ENCODE measurements at regions not wholly inside any gene's neighbourhood (a gene's known extent, or its start where the extent isn't known, plus 50 kb on each side); places are given as distances from the start of the nearest gene placed in this dataset.

DNA sequence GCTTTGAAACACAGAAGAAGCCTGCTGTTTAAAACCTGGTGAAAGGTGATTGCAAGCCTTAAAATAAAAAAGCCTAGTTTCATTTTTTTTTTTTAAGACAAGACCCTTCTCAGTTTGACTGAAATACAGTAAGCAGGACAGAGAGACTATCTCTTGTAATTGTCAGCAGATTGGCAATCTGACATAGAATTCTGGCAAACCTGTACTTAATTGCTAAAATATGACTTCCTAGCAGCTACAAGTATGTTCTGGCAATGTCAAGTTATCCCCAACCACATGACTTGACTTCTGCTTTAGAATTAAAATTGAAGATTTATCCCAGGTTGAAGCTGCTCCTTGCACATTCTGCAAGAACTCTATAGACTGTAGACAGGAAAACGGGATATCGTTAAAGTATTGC is 232.8 kb upstream of the NR2F2 start:
- WGBS (ENCODE audit: extremely low coverage, insufficient coverage, low lambda C conversion rate) = no CpG with 5 or more reads among the region's 2 CpGs
- no peak overlapping the region for H3K4ac ChIP-seq (ENCODE audit: low read depth, low read length)
- no peaks in the 10 kb centered on the region for H3K79me1 ChIP-seq (ENCODE audit: low read length)
- no peak for DNase-seq
- H3K9ac ChIP-seq (ENCODE audit: low read length) = no peak overlapping the region
- no peak overlapping the region for H2AK5ac ChIP-seq (ENCODE audit: low read length)
- no peak overlapping the region for H3K27ac ChIP-seq (ENCODE audit: low read depth, low read length)
- no peak overlapping the region for H4K5ac ChIP-seq (ENCODE audit: low read length)
- H3K23ac ChIP-seq (ENCODE audit: low read length) = no peak overlapping the region
- no peak overlapping the region for H3K18ac ChIP-seq (ENCODE audit: low read length)
- no peak overlapping the region for H4K8ac ChIP-seq (ENCODE audit: low read depth, low read length)
- H3K4me2 ChIP-seq (ENCODE audit: low read length) = no peak overlapping the region
- H3K56ac ChIP-seq (ENCODE audit: low read length) = no peak overlapping the region
- no peaks in the 10 kb centered on the region for H3K4me1 ChIP-seq (ENCODE audit: control insufficient read depth, low read depth, low read length)
- no peak overlapping the region for H2BK120ac ChIP-seq (ENCODE audit: low read depth, low read length)
- no peak overlapping the region for H2BK5ac ChIP-seq (ENCODE audit: low read length)
- no peaks in the 10 kb centered on the region for H3K36me3 ChIP-seq (ENCODE audit: control insufficient read depth, insufficient read depth, low read length)
- no peaks in the 10 kb centered on the region for H3K27me3 ChIP-seq (ENCODE audit: insufficient read depth, low read length, poor library complexity)
- H2BK15ac ChIP-seq (replicated peaks; ENCODE audit: low read depth) = no peak overlapping the region
- no peaks in the 10 kb centered on the region for H3K79me2 ChIP-seq (ENCODE audit: control insufficient read depth, insufficient read depth, low read length)
- H3K4me3 ChIP-seq (ENCODE audit: low read length) = no peak overlapping the region

DNA sequence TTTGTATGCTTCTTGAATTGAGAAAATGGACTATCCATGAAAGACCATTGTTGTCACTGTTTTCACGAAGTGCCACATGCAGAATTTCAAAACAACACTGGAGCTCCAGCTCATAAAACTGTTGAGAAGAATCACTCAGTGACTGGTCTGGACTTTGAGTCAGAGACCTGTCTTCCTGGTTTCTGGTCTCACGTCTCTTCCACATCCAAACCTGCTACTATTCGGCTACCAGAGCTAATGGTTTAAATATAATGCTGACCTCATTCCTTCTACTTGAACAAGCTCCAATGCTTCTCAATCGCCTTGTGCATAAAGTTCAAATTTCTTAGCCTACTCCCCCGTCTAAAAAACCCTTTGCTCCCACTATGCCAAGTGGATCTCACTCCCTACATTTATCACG is 227.9 kb upstream of the NR2F2 start:
- Histone ChIP-seq H3K4me1 (ENCODE audit: control insufficient read depth, low read depth, low read length) (no peaks in the 10 kb centered on the region), H2BK15ac (replicated peaks; ENCODE audit: low read depth) (no peak overlapping the region), H3K18ac (ENCODE audit: low read length) (no peak overlapping the region), H3K27ac (ENCODE audit: low read depth, low read length) (no peak overlapping the region), H3K79me1 (ENCODE audit: low read length) (no peaks in the 10 kb centered on the region), H3K79me2 (ENCODE audit: control insufficient read depth, insufficient read depth, low read length) (no peaks in the 10 kb centered on the region), H3K36me3 (ENCODE audit: control insufficient read depth, insufficient read depth, low read length) (no peaks in the 10 kb centered on the region), H4K8ac (ENCODE audit: low read depth, low read length) (no peak overlapping the region), H2AK5ac (ENCODE audit: low read length) (no peak overlapping the region), H3K4me3 (ENCODE audit: low read length) (no peak overlapping the region), H2BK5ac (ENCODE audit: low read length) (no peak overlapping the region), H3K9ac (ENCODE audit: low read length) (no peak overlapping the region), H4K5ac (ENCODE audit: low read length) (no peak overlapping the region), H3K4me2 (ENCODE audit: low read length) (no peak overlapping the region), H3K27me3 (ENCODE audit: insufficient read depth, low read length, poor library complexity) (no peaks in the 10 kb centered on the region), H3K23ac (ENCODE audit: low read length) (no peak overlapping the region), H3K56ac (ENCODE audit: low read length) (no peak overlapping the region), H3K4ac (ENCODE audit: low read depth, low read length) (no peak overlapping the region), H2BK120ac (ENCODE audit: low read depth, low read length) (no peak overlapping the region)
- DNase-seq = no peak
- WGBS (ENCODE audit: extremely low coverage, insufficient coverage, low lambda C conversion rate) = no CpG with 5 or more reads among the region's 6 CpGs

DNA sequence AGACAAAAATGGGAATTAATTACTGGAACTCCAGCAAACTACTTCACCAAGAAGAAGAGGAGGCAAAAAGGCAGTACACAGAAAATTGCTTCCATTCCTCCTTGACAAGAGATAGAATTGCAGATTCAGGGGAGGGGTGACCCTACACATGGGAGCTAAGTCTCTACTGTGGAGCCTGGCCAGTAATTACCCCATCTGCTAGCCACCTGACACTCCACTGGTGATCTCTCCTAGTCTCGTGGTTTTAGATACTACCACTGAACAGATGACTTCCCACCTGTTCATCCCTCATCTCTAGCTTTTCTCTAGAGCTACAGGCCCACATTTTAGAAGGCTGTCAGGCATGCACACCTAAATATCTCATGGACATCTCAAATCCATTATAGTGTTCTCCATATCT is 224.3 kb upstream of the NR2F2 start:
- H3K27me3 ChIP-seq (ENCODE audit: insufficient read depth, low read length, poor library complexity) = no peaks in the 10 kb centered on the region
- H3K36me3 ChIP-seq (ENCODE audit: control insufficient read depth, insufficient read depth, low read length) = no peaks in the 10 kb centered on the region
- H3K4me1 ChIP-seq (ENCODE audit: control insufficient read depth, low read depth, low read length) = no peaks in the 10 kb centered on the region
- no peak overlapping the region for H3K4ac ChIP-seq (ENCODE audit: low read depth, low read length)
- no peak overlapping the region for H3K9ac ChIP-seq (ENCODE audit: low read length)
- H3K27ac ChIP-seq (ENCODE audit: low read depth, low read length) = no peak overlapping the region
- H3K4me3 ChIP-seq (ENCODE audit: low read length) = no peak overlapping the region
- no peaks in the 10 kb centered on the region for H3K79me1 ChIP-seq (ENCODE audit: low read length)
- no peak overlapping the region for H2AK5ac ChIP-seq (ENCODE audit: low read length)
- H2BK15ac ChIP-seq (replicated peaks; ENCODE audit: low read depth) = no peak overlapping the region
- H4K8ac ChIP-seq (ENCODE audit: low read depth, low read length) = no peak overlapping the region
- H4K5ac ChIP-seq (ENCODE audit: low read length) = no peak overlapping the region
- H3K23ac ChIP-seq (ENCODE audit: low read length) = no peak overlapping the region
- no CpG with 5 or more reads among the region's 1 CpG for whole genome bisulfite sequencing (ENCODE audit: extremely low coverage, insufficient coverage, low lambda C conversion rate)
- H3K56ac ChIP-seq (ENCODE audit: low read length) = no peak overlapping the region
- no peak overlapping the region for H3K18ac ChIP-seq (ENCODE audit: low read length)
- no peak overlapping the region for H2BK5ac ChIP-seq (ENCODE audit: low read length)
- no peak overlapping the region for H2BK120ac ChIP-seq (ENCODE audit: low read depth, low read length)
- H3K4me2 ChIP-seq (ENCODE audit: low read length) = no peak overlapping the region
- DNase-seq = no peak
- H3K79me2 ChIP-seq (ENCODE audit: control insufficient read depth, insufficient read depth, low read length) = no peaks in the 10 kb centered on the region

DNA sequence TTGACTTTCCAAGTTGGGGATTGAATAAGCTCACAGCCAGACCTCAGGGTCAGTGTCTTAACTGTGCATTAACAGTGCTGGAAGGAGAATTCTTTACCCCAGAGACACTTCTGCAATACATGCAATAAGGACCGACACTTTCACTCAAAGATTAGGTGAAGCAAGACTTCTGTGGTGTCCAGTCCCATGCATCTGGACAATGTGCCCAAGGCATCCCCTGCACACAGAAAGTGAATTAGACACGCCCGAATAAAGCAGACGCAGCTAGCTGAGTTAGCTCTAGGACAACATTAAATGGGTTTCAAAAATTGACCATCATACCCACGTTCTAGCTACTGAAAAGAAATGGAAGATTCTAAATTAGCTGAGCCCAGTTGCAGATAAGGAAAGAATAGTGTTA is 223.9 kb upstream of the NR2F2 start:
- no CpG with 5 or more reads among the region's 5 CpGs for WGBS (ENCODE audit: extremely low coverage, insufficient coverage, low lambda C conversion rate)
- Histone ChIP-seq H3K18ac (ENCODE audit: low read length) (no peak overlapping the region), H2BK120ac (ENCODE audit: low read depth, low read length) (no peak overlapping the region), H2BK15ac (replicated peaks; ENCODE audit: low read depth) (no peak overlapping the region), H3K36me3 (ENCODE audit: control insufficient read depth, insufficient read depth, low read length) (no peaks in the 10 kb centered on the region), H3K56ac (ENCODE audit: low read length) (no peak overlapping the region), H4K5ac (ENCODE audit: low read length) (no peak overlapping the region), H3K27ac (ENCODE audit: low read depth, low read length) (no peak overlapping the region), H3K4me1 (ENCODE audit: control insufficient read depth, low read depth, low read length) (no peaks in the 10 kb centered on the region), H2AK5ac (ENCODE audit: low read length) (no peak overlapping the region), H2BK5ac (ENCODE audit: low read length) (no peak overlapping the region), H3K27me3 (ENCODE audit: insufficient read depth, low read length, poor library complexity) (no peaks in the 10 kb centered on the region), H3K79me2 (ENCODE audit: control insufficient read depth, insufficient read depth, low read length) (no peaks in the 10 kb centered on the region), H3K4ac (ENCODE audit: low read depth, low read length) (no peak overlapping the region), H3K4me2 (ENCODE audit: low read length) (no peak overlapping the region), H3K23ac (ENCODE audit: low read length) (no peak overlapping the region), H3K79me1 (ENCODE audit: low read length) (no peaks in the 10 kb centered on the region), H3K4me3 (ENCODE audit: low read length) (no peak overlapping the region), H4K8ac (ENCODE audit: low read depth, low read length) (no peak overlapping the region), H3K9ac (ENCODE audit: low read length) (no peak overlapping the region)
- DNase-seq = no peak

DNA sequence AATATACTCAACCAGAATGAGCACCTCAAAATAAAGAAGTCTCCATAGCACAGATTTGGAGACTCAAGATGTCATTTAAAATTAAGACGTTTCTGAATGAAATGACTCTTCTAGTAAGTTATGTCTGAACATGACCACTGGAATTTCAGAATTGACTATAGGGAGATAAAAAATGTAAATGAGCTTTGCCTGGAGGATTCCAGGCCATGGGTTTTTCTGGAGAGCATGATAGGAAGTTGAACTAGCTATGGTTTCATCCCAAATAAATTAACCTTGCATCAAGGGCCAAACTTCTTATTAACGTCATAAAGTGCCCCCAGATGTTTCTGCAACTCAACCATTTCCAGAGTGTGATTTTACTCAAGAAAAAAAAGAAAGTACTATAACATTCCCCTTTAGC is 222.6 kb upstream of the NR2F2 start:
- no peak overlapping the region for H3K23ac ChIP-seq (ENCODE audit: low read length)
- H2AK5ac ChIP-seq (ENCODE audit: low read length) = no peak overlapping the region
- no peaks in the 10 kb centered on the region for H3K4me1 ChIP-seq (ENCODE audit: control insufficient read depth, low read depth, low read length)
- no peak overlapping the region for H2BK5ac ChIP-seq (ENCODE audit: low read length)
- no peak overlapping the region for H4K8ac ChIP-seq (ENCODE audit: low read depth, low read length)
- no peaks in the 10 kb centered on the region for H3K79me2 ChIP-seq (ENCODE audit: control insufficient read depth, insufficient read depth, low read length)
- no peak overlapping the region for H2BK120ac ChIP-seq (ENCODE audit: low read depth, low read length)
- no peak overlapping the region for H4K5ac ChIP-seq (ENCODE audit: low read length)
- no CpG with 5 or more reads among the region's 2 CpGs for WGBS (ENCODE audit: extremely low coverage, insufficient coverage, low lambda C conversion rate)
- no peaks in the 10 kb centered on the region for H3K36me3 ChIP-seq (ENCODE audit: control insufficient read depth, insufficient read depth, low read length)
- no peaks in the 10 kb centered on the region for H3K79me1 ChIP-seq (ENCODE audit: low read length)
- no peak overlapping the region for H3K4me3 ChIP-seq (ENCODE audit: low read length)
- no peak overlapping the region for H3K4ac ChIP-seq (ENCODE audit: low read depth, low read length)
- H3K27ac ChIP-seq (ENCODE audit: low read depth, low read length) = no peak overlapping the region
- H3K56ac ChIP-seq (ENCODE audit: low read length) = no peak overlapping the region
- H3K18ac ChIP-seq (ENCODE audit: low read length) = no peak overlapping the region
- H2BK15ac ChIP-seq (replicated peaks; ENCODE audit: low read depth) = no peak overlapping the region
- no peak overlapping the region for H3K4me2 ChIP-seq (ENCODE audit: low read length)
- no peak overlapping the region for H3K9ac ChIP-seq (ENCODE audit: low read length)
- H3K27me3 ChIP-seq (ENCODE audit: insufficient read depth, low read length, poor library complexity) = no peaks in the 10 kb centered on the region
- DNase-seq = no peak

DNA sequence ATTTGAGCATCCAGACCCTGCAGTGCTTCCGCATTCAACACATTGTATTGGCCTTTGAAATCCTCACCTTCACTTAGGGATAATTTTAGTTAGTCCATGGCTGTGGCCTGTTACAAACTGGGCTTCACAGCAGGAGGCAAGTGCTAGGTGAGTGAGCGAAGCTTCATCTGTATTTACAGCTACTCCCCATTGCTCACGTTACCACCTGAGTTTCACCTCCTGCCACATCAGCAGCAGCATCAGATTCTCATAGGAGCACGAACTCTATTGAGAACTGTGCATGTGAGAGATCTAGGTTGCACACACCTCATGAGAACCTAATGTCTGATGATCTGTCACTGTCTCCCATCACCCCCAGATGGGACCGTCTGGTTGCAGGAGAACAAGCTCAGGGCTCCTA is 222.1 kb upstream of the NR2F2 start:
- Histone ChIP-seq H3K79me2 (ENCODE audit: control insufficient read depth, insufficient read depth, low read length) (no peaks in the 10 kb centered on the region), H2BK5ac (ENCODE audit: low read length) (no peak overlapping the region), H3K27ac (ENCODE audit: low read depth, low read length) (no peak overlapping the region), H3K4ac (ENCODE audit: low read depth, low read length) (no peak overlapping the region), H4K8ac (ENCODE audit: low read depth, low read length) (no peak overlapping the region), H3K79me1 (ENCODE audit: low read length) (no peaks in the 10 kb centered on the region), H3K36me3 (ENCODE audit: control insufficient read depth, insufficient read depth, low read length) (no peaks in the 10 kb centered on the region), H3K9ac (ENCODE audit: low read length) (no peak overlapping the region), H2BK120ac (ENCODE audit: low read depth, low read length) (no peak overlapping the region), H3K4me3 (ENCODE audit: low read length) (no peak overlapping the region), H3K56ac (ENCODE audit: low read length) (no peak overlapping the region), H3K27me3 (ENCODE audit: insufficient read depth, low read length, poor library complexity) (no peaks in the 10 kb centered on the region), H4K5ac (ENCODE audit: low read length) (no peak overlapping the region), H3K4me1 (ENCODE audit: control insufficient read depth, low read depth, low read length) (no peaks in the 10 kb centered on the region), H2AK5ac (ENCODE audit: low read length) (no peak overlapping the region), H3K18ac (ENCODE audit: low read length) (no peak overlapping the region), H3K4me2 (ENCODE audit: low read length) (no peak overlapping the region), H2BK15ac (replicated peaks; ENCODE audit: low read depth) (no peak overlapping the region), H3K23ac (ENCODE audit: low read length) (no peak overlapping the region)
- WGBS (ENCODE audit: extremely low coverage, insufficient coverage, low lambda C conversion rate) = no CpG with 5 or more reads among the region's 5 CpGs
- no peak for DNase-seq
